ENCODE measurements at regions not wholly inside any gene's neighbourhood (a gene's known extent, or its start where the extent isn't known, plus 50 kb on each side); places are given as distances from the start of the nearest gene placed in this dataset. TPM values are rescaled to one million over a fixed set of nuclear protein-coding genes. Genes with fewer than 3 reads are reported as not detected.

DNA sequence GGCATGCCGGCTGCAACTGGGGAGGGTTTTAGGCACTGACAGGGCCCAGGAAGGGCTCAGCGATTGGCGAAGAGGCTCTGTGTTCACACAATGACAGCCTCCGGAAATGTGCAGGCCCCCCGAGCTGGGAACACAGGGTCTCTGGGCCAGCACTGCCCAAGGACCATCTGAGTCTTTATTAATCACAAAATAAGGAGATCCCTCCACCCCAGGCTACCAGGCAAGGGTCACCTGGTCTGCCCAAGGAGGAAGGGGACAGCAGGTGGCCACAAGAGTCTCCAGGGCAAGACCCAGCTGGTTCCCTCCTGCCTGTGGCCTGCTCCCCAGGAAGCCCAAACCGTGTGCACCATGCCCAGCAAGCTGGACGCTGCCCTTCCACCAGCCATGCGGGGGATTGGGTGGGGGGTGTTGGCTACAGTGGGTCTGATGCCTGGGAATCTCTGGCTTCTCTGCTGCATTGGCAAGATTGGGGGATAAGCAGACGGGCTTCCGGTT lies 52.1 kb upstream of the TNRC6C start:
- no peaks in the 10 kb centered on the region for H3K9me3 Mint-ChIP-seq
- no peak overlapping the region for H3K4me3 Mint-ChIP-seq
- no peak overlapping the region for H3K27ac Mint-ChIP-seq
- no peak for DNase-seq (ENCODE audit: extremely low spot score, unreplicated experiment)
- H3K4me1 Mint-ChIP-seq (ENCODE audit: unreplicated experiment), result no peaks in the 10 kb centered on the region
- H3K36me3 Mint-ChIP-seq, result no peaks in the 10 kb centered on the region
- TF ChIP-seq, protein P1, sequence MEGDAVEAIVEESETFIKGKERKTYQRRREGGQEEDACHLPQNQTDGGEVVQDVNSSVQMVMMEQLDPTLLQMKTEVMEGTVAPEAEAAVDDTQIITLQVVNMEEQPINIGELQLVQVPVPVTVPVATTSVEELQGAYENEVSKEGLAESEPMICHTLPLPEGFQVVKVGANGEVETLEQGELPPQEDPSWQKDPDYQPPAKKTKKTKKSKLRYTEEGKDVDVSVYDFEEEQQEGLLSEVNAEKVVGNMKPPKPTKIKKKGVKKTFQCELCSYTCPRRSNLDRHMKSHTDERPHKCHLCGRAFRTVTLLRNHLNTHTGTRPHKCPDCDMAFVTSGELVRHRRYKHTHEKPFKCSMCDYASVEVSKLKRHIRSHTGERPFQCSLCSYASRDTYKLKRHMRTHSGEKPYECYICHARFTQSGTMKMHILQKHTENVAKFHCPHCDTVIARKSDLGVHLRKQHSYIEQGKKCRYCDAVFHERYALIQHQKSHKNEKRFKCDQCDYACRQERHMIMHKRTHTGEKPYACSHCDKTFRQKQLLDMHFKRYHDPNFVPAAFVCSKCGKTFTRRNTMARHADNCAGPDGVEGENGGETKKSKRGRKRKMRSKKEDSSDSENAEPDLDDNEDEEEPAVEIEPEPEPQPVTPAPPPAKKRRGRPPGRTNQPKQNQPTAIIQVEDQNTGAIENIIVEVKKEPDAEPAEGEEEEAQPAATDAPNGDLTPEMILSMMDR (conservative IDR thresholded peaks at IDR 0.05), result no peak
- peaks cover 32% of the 10 kb centered on the region for H3K27me3 Mint-ChIP-seq

DNA sequence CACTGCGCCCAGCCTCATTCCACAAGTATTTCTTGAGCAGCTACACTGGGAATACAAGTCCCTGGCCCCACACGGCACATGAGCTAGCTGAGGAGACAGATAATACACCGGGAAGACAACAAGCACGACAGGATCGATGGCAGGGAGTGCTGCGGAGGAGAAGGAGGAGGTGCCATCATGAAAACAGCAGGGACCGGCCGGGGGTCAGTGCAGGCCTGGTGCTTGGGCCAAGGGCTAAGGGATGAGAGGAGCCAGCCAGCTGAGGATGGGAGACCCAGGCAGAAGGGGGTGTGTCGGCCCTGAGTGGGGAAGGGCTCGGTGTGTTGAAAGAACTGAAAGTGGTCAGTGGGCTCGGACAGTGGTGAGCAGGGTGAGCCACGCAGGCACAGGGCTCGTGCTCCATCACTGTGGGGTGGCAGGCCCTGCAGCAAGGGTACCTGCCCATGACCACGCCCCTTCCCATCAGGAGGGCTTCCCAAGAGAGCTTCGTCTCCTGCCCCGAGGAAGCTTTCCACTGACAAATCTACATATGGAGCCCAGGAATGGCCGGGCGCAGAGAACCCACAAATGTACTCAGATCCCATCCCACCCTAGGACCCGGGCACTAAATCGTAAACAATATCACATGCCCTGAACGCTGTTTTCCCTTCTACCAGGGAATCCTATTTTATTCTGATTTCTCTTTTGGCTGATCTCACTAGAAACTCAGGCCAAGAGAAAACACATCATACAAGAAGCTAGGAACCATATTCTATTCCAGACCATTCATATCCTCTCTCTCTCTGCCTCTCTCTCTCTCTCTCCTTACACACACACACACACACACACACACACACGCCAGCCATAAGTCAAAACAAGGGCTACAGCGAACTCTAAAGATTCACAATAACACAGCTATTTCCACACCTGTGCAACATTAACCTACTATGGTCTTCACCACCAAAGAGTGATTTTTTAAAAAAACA lies 50.7 kb upstream of the TNRC6C start:
- Mint-ChIP-seq H3K9me3 (no peaks in the 10 kb centered on the region), H3K36me3 (no peaks in the 10 kb centered on the region), H3K27ac (no peak overlapping the region), H3K4me1 (ENCODE audit: unreplicated experiment) (no peaks in the 10 kb centered on the region), H3K4me3 (no peak overlapping the region), H3K27me3 (peaks cover 38% of the 10 kb centered on the region)
- TF ChIP-seq, protein P1 (conservative IDR thresholded peaks at IDR 0.05), result no peak
- no peak for DNase-seq (ENCODE audit: extremely low spot score, unreplicated experiment)

DNA sequence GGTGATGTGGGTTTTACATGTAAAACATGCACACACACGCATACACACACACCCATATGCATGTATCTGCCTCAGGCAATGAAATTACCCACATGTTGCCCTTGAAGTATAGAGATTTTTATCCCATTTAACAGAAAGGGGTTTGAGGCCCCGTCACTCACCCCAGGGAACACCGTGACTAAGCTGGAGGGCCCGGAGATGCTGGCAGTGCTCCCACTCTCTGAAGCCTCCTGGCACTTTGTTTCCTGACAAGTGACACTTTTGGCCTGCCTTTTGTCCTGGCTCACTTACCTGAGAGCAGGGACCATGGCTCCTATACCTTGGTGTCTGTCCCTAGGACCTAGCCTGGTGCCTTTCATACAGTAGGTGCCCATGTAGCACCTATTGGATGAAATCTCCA lies 50.0 kb upstream of the TNRC6C start:
- no peaks in the 10 kb centered on the region for H3K9me3 Mint-ChIP-seq
- DNase-seq (ENCODE audit: extremely low spot score, unreplicated experiment), result no peak
- H3K27me3 Mint-ChIP-seq, result peaks cover 34% of the 10 kb centered on the region
- no peak overlapping the region for H3K4me3 Mint-ChIP-seq
- no peak overlapping the region for H3K27ac Mint-ChIP-seq
- TF ChIP-seq, protein P1 (conservative IDR thresholded peaks at IDR 0.05), result no peak
- no peaks in the 10 kb centered on the region for H3K4me1 Mint-ChIP-seq (ENCODE audit: unreplicated experiment)
- H3K36me3 Mint-ChIP-seq, result no peaks in the 10 kb centered on the region

Small RNA genes in the stretch of these regions (microRNA-seq; reads per million reads assigned to microRNA genes)
- not detected for gene MIR4316
